ACC112 (cell line): ENCODE measurements at regions not wholly inside any gene's neighbourhood (a gene's known extent, or its start where the extent isn't known, plus 50 kb on each side); places are given as distances from the start of the nearest gene placed in this dataset.

ENCODE experiments used
- H2AFZ ChIP-seq: fragments of 200-600 bp; sonication (generic); one replicate; pipeline ENCODE4 v1.6.0; 2017; ENCODE audit warnings: antibody characterized with exemption, low read length; ENCODE audit not compliant: unreplicated experiment
- H3K27ac ChIP-seq: fragments of 200-600 bp; sonication (generic); 2 replicates; pipeline ENCODE4 v1.5.1; 2014; ENCODE audit warnings: low read depth, mild to moderate bottlenecking, antibody characterized with exemption, low read length, moderate library complexity
- H3K27me3 ChIP-seq: fragments of 200-600 bp; sonication (generic); 2 replicates; pipeline ENCODE4 v1.6.1; 2014; ENCODE audit warnings: mild to moderate bottlenecking, antibody characterized with exemption, low read length, moderate library complexity, mixed read lengths; ENCODE audit not compliant: insufficient read depth
- H3K36me3 ChIP-seq: fragments of 200-600 bp; sonication (generic); 2 replicates; pipeline ENCODE4 v1.6.1; 2016; ENCODE audit warnings: mild to moderate bottlenecking, antibody characterized with exemption, low read length, moderate library complexity, mixed read lengths; ENCODE audit not compliant: insufficient read depth
- H3K4me1 ChIP-seq: fragments of 200-600 bp; sonication (generic); one replicate; pipeline ENCODE4 v1.6.1; 2016; ENCODE audit warnings: low read length, mixed read lengths; ENCODE audit not compliant: insufficient read depth, unreplicated experiment, control insufficient read depth
- H3K4me3 ChIP-seq: fragments of 200-600 bp; sonication (generic); 2 replicates; pipeline ENCODE4 v1.5.1; 2014; ENCODE audit warnings: mild to moderate bottlenecking, low read depth, low read length
- H3K79me2 ChIP-seq: fragments of 200-600 bp; sonication (generic); one replicate; pipeline ENCODE4 v1.6.0; 2016; ENCODE audit warnings: low read length; ENCODE audit not compliant: control insufficient read depth, unreplicated experiment, insufficient read depth

DNA sequence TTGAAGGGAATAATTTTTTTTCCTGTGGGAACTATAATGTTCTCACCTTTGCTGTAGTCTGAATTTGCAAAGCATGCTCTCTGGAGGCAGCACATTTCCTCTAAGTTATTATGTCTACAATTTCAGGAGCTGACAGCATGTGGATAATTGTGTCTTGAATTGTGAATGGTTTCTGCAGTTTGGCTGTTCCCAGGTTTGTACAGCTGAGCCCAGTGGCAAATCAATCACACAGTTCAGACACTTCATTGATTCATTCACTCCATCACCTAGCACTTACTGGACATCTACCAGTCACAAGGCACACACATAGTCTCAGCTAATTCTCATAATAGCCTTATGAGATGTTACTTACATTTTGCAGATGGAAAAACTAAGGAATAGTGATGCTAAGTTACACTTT lies 219.0 kb upstream of the ROPN1 start:
- no peaks in the 10 kb centered on the region for H3K4me1 ChIP-seq
- H3K27me3 ChIP-seq, result peaks cover 84% of the 10 kb centered on the region
- H2AFZ ChIP-seq, result no peak overlapping the region
- no peak overlapping the region for H3K27ac ChIP-seq
- no peaks in the 10 kb centered on the region for H3K36me3 ChIP-seq
- H3K4me3 ChIP-seq, result no peak overlapping the region
- H3K79me2 ChIP-seq, result no peaks in the 10 kb centered on the region

DNA sequence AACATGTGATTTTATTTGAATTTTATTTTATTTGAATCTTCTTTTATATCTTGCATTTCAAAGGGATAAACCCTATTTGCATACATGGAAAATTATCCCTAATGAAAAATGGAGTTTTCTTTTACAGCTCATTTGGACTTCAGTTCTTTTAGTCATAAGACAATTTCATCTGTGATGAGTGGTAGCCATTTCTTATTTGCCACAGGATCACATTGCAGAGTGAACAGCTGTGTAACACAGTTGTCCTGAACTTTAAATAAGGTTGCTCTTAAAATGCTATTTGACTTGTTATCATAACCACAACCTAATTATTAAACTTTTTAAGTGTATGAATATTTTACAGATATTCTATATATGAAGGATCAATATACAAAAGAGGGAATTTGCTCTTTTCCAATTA lies 221.7 kb upstream of the ROPN1 start:
- Histone ChIP-seq H3K4me3 (no peak overlapping the region), H3K27me3 (peaks cover 64% of the 10 kb centered on the region), H3K27ac (no peak overlapping the region), H3K79me2 (no peaks in the 10 kb centered on the region), H2AFZ (no peak overlapping the region), H3K4me1 (no peaks in the 10 kb centered on the region), H3K36me3 (no peaks in the 10 kb centered on the region)

DNA sequence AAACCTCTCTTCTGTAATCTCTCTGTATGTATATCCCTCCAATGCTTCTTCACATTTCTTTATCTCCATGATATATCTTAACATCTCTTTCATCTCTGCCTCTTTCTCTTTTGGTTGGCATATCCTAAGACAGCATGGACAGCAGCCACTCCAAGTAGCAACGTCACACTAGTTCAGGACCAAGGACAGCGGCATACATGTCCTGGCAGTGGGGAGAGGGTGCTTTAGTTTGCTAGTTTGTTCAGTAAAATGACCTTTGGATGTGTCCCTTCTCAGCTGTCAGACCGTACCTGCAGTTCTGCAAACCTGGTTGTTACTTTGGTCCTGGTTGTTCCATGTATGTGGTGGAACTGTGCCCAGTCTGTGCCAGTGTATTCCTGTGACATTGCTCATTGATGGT lies 225.6 kb upstream of the ROPN1 start:
- H3K36me3 ChIP-seq, result no peaks in the 10 kb centered on the region
- H3K27ac ChIP-seq, result no peak overlapping the region
- H2AFZ ChIP-seq, result no peak overlapping the region
- H3K4me3 ChIP-seq, result no peak overlapping the region
- no peaks in the 10 kb centered on the region for H3K79me2 ChIP-seq
- peaks cover 5% of the 10 kb centered on the region for H3K4me1 ChIP-seq
- peaks cover 47% of the 10 kb centered on the region for H3K27me3 ChIP-seq

DNA sequence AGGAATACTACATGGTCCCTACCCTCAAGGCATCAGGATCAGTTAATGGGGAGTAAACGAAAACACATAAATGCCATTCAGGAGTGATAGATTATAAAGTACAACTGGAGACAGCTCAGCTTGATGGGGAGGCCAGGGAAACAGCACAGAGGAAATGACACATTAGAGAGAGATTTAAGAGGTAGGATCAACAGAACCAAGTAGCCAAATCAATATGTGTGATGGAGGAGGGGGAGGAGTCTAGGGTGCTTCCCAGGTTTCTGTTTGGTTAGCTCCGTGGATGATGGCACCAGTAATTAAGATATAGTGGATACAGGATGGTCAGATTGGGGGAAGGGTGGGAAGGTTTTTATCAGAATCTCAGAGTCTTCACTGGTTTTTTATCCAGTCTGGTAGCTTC lies 229.5 kb upstream of the ROPN1 start:
- H3K79me2 ChIP-seq, result no peaks in the 10 kb centered on the region
- no peak overlapping the region for H2AFZ ChIP-seq
- H3K36me3 ChIP-seq, result no peaks in the 10 kb centered on the region
- H3K4me1 ChIP-seq, result peaks cover 5% of the 10 kb centered on the region
- H3K27me3 ChIP-seq, result peaks cover 45% of the 10 kb centered on the region
- H3K4me3 ChIP-seq, result no peak overlapping the region
- no peak overlapping the region for H3K27ac ChIP-seq

DNA sequence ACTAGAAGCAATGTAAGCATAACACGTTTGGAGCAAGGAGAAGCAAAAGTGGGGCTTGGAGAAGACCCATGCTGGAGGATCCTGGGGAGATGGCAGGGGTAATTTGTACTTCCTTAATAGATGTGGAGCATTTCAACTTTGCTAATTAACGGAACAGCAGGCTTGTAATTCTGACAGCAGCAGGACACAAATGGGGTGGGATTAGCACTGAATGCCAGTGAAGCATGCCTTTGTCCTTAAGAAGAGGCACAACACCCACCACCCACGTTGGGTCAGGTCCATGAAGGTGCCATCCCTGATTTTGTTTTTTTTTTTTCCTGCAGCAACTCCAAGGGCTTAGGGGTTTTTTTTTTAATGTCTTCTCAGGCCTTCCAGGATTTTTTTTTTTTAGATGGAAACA lies 231.9 kb upstream of the ROPN1 start:
- Histone ChIP-seq H3K27me3 (peaks cover 62% of the 10 kb centered on the region), H3K4me1 (peaks cover 5% of the 10 kb centered on the region)

DNA sequence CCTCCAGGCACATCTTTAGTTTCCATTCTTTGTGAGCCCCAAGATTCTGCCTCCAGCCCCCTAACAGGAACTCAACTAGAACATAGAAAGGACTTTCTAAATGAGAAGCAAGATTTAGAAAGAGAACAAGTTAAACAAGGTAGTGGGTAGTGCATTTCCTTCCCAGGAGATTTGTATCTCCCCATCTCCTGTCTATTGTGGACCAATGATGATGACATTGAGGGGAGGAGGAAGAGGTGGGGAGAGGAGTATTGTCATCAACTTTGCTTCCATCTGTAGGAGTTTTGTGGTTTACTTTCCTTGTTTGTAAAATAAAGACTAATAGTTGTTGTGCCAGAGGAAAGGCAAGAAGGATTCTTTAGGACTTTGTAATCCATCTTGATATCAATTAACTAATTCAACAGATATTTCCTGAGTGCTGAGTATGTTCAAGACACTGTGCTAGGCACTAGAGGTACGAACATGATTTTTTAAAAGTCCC lies 235.3 kb upstream of the ROPN1 start:
- H3K27me3 ChIP-seq, result peaks cover 82% of the 10 kb centered on the region
- H2AFZ ChIP-seq, result no peak overlapping the region
- H3K4me3 ChIP-seq, result no peak overlapping the region
- H3K36me3 ChIP-seq, result no peaks in the 10 kb centered on the region
- H3K79me2 ChIP-seq, result no peaks in the 10 kb centered on the region
- H3K27ac ChIP-seq, result no peak overlapping the region
- no peaks in the 10 kb centered on the region for H3K4me1 ChIP-seq

More for the DNA sequence above, 231.9 kb upstream of the ROPN1 start:
- Histone ChIP-seq H3K4me3 (no peak overlapping the region), H3K27ac (no peak overlapping the region), H3K79me2 (no peaks in the 10 kb centered on the region), H3K36me3 (no peaks in the 10 kb centered on the region), H2AFZ (no peak overlapping the region)

DNA sequence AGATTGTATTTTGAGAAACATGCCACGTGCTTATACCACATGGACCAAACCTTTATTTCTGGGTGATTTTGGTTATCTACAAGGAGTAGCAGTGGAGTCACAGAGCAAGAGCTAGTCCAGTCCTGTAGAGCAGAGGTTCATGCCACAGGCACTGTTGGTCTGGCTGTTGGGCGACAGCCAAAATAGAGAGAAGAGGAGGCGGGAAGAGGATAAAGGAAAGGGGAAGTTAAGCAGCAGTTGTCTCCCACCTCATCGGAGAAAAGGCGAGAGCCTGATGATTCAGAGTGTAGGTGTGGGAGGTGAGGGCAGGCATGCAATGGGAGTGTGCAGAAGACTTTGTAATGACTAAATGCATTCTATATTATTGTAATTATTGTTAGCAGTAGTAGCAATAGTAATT lies 237.5 kb upstream of the ROPN1 start:
- no peak overlapping the region for H2AFZ ChIP-seq
- no peaks in the 10 kb centered on the region for H3K4me1 ChIP-seq

DNA sequence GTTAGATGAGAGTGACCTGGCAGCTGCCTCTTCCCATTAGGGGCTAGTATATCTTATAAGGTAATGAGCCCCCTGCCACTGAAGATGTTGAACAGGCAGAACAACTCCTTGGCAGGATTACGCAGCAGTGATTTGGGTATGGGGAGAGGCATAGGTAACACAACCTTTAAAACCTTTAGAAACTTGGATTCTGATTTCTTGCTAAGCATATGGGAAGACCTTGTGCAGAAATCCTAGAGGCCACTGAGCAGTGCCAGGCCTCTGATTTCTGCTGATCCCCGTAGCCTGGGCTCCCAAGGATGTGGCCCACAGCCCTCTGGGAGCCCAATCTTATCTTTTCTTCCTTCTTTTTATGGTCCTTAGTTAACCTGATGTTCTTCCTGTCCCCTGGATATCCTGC lies 237.9 kb upstream of the ROPN1 start:
- H2AFZ ChIP-seq, result no peak overlapping the region
- H3K79me2 ChIP-seq, result no peaks in the 10 kb centered on the region
- H3K27ac ChIP-seq, result no peak overlapping the region
- H3K4me1 ChIP-seq, result no peaks in the 10 kb centered on the region
- H3K27me3 ChIP-seq, result peaks cover 89% of the 10 kb centered on the region
- no peaks in the 10 kb centered on the region for H3K36me3 ChIP-seq
- no peak overlapping the region for H3K4me3 ChIP-seq

More for the DNA sequence above, 237.5 kb upstream of the ROPN1 start:
- Histone ChIP-seq H3K4me3 (no peak overlapping the region), H3K79me2 (no peaks in the 10 kb centered on the region), H3K27me3 (peaks cover 89% of the 10 kb centered on the region), H3K36me3 (no peaks in the 10 kb centered on the region), H3K27ac (no peak overlapping the region)

DNA sequence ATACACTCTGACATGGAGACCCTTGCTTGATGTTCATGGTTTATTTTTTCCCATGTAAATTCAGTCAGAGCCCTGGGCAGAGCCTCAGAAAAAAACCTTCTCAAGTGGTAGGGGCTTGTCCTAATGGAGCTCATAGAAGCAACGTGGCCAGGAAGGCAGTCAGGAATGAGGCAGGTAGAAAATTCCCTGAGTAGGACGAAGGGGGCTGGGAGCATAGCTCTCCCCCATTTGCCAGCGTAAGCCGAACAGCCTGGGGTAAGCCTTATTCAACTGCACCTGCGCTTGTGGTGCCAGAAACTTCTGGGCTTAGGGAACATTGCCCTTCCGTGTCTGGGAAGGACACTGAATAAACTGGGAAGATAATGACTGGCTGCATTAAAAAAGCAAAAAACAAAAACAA lies 238.5 kb upstream of the ROPN1 start:
- no peaks in the 10 kb centered on the region for H3K4me1 ChIP-seq
- H2AFZ ChIP-seq, result no peak overlapping the region
- H3K4me3 ChIP-seq, result no peak overlapping the region
- H3K79me2 ChIP-seq, result no peaks in the 10 kb centered on the region
- no peaks in the 10 kb centered on the region for H3K36me3 ChIP-seq
- H3K27ac ChIP-seq, result no peak overlapping the region
- H3K27me3 ChIP-seq, result peaks cover 92% of the 10 kb centered on the region

DNA sequence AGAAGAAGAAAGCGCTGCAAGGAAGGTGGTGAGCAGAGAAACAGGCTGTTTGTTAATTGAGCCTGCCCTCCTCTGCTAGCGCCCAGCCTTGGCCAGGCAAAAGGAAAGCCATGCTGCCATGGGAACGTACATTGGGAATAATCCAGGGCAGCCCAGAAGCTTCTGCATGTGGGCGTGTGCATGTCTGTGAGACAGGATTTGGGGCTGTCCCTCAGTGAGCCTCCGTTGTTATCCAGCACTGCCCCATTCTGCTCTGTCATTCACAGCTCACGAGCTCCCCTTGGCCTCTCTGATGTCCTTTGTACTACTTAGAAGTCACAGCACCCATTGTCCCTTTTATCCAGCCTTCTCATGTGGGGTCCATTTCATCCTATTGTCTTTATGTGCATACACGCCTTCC lies 239.1 kb upstream of the ROPN1 start:
- no peaks in the 10 kb centered on the region for H3K36me3 ChIP-seq
- no peak overlapping the region for H2AFZ ChIP-seq
- H3K4me3 ChIP-seq, result no peak overlapping the region
- H3K27me3 ChIP-seq, result peaks cover 95% of the 10 kb centered on the region
- no peaks in the 10 kb centered on the region for H3K79me2 ChIP-seq
- H3K4me1 ChIP-seq, result no peaks in the 10 kb centered on the region
- H3K27ac ChIP-seq, result no peak overlapping the region

DNA sequence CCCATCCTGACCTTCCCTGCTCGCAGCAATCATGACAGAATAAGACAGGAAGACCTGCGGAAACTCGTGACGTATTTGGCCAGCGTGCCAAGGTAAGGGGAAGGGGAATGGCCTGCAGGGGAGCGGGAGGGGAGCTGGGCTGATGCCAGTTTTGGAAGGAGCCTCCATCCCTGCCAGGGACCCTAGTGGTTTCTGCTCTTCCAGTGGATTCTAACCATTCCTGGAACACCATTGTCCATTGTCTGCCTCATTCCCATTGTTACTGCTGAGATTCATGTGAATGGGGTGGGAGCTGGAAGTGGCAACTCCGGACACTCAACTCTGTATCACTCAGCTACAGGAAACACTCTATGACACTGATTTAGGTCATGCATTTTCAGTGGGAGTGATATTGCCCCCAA lies 242.9 kb upstream of the ROPN1 start:
- Histone ChIP-seq H3K36me3 (no peaks in the 10 kb centered on the region), H3K79me2 (no peaks in the 10 kb centered on the region), H3K4me1 (no peaks in the 10 kb centered on the region), H3K4me3 (no peak overlapping the region), H2AFZ (no peak overlapping the region), H3K27ac (no peak overlapping the region), H3K27me3 (peaks cover 92% of the 10 kb centered on the region)
